A673 (cell line): ENCODE measurements at regions not wholly inside any gene's neighbourhood (a gene's known extent, or its start where the extent isn't known, plus 50 kb on each side); places are given as distances from the start of the nearest gene placed in this dataset.

Experiments used
- EZH2 ChIP-seq: fragments of 200-600 bp; sonication (generic); IDR thresholded peaks from 2 replicates; pipeline ENCODE4 v1.6.1; 2017; ENCODE audit warnings: borderline replicate concordance, low read depth, mild to moderate bottlenecking, mixed read lengths, antibody characterized with exemption, low read length; ENCODE audit not compliant: poor library complexity, severe bottlenecking
- TF ChIP-seq, protein P1 (sequence below): fragments of 300-800, 200-600 bp; sonication (generic); conservative IDR thresholded peaks from 2 replicates; pipeline ENCODE4 v1.5.1; 2017; ENCODE audit warnings: low read depth, mild to moderate bottlenecking, antibody characterized with exemption, low read length, moderate library complexity, mixed read lengths

DNA sequence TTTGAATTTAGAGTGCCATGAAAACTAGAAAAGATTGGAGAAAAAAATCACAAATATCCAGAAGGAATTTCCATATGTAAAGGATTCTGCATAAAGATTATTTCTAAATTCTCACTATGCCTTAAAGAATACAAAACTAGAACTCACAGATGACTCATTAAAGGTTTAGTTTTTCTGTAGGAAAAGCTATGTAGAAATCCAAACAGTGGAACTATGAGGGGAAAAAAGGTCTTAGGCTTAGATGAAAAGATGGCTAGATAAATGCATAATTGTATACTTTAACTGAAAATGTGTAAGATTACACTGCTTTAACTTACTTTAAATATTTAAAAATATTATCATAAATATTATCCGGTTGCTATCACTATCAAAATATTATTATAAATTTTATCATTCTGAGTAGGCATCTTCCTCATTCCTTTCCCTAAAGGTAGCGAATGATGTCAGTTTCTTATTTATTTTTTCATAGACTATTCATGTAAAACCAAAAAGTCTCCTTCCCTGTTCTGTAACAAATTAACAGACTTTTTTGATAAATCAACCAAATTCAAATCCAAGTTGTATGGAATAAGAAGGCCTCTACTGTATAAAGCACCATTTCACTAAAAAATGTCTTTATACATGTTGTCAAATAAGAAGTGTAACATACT, 69.1 kb upstream of the COMTD1 start:
- TF ChIP-seq, protein P1, sequence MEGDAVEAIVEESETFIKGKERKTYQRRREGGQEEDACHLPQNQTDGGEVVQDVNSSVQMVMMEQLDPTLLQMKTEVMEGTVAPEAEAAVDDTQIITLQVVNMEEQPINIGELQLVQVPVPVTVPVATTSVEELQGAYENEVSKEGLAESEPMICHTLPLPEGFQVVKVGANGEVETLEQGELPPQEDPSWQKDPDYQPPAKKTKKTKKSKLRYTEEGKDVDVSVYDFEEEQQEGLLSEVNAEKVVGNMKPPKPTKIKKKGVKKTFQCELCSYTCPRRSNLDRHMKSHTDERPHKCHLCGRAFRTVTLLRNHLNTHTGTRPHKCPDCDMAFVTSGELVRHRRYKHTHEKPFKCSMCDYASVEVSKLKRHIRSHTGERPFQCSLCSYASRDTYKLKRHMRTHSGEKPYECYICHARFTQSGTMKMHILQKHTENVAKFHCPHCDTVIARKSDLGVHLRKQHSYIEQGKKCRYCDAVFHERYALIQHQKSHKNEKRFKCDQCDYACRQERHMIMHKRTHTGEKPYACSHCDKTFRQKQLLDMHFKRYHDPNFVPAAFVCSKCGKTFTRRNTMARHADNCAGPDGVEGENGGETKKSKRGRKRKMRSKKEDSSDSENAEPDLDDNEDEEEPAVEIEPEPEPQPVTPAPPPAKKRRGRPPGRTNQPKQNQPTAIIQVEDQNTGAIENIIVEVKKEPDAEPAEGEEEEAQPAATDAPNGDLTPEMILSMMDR = no peak
- no peak for TF ChIP-seq EZH2
